ENCODE measurements at regions not wholly inside any gene's neighbourhood (a gene's known extent, or its start where the extent isn't known, plus 50 kb on each side); places are given as distances from the start of the nearest gene placed in this dataset.
A peak's percentile ranks its signal among the peaks of the same experiment; 100 is the strongest.

DNA sequence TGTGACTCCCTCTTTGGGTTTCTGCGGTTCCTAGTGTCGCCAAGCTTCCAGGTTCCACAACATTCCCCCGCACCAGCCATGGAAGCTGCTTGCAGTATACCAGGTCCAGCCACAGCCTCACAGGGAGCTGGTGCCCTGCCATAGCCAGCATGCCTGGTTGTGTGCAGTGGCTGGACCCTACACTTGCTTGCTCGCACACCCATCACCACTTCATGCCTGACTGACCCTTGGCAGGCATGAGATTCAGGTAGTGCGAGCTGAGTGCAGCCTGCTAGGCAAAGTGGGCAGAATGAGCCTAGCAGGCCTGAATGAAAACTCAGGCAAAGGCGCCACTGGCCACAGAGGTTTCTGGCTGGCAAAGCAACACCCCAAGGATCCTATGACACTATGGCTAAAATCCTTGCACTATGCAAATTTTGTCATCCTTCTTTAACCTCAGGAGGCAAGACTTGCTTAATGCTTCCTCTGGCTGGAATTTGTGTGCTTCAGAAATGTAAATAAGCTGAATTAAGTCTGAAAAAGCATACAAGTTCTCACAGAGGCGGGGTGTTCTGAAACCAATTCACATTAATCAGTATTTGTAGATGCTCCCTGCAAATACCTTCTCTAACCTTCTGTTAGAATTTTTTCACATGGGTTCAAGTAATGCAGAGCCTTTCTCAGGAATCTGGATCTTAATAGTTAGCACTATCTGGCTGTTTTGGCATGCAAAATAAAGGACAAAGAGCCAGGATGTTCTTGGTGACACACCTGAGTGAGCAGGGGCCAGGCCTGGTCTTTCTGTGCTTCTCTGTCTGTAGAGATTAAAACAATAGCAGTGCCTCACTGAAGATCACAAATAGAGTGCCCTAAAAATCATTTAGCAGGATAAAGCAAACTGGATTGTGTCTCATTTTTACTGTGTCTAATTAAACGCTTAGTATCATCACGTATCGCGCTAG is 256.9 kb downstream of the GPATCH2 start:
- DNase-seq (ENCODE audit: low read depth in 4 of 4, low spot score in 2 of 4): no peak

DNA sequence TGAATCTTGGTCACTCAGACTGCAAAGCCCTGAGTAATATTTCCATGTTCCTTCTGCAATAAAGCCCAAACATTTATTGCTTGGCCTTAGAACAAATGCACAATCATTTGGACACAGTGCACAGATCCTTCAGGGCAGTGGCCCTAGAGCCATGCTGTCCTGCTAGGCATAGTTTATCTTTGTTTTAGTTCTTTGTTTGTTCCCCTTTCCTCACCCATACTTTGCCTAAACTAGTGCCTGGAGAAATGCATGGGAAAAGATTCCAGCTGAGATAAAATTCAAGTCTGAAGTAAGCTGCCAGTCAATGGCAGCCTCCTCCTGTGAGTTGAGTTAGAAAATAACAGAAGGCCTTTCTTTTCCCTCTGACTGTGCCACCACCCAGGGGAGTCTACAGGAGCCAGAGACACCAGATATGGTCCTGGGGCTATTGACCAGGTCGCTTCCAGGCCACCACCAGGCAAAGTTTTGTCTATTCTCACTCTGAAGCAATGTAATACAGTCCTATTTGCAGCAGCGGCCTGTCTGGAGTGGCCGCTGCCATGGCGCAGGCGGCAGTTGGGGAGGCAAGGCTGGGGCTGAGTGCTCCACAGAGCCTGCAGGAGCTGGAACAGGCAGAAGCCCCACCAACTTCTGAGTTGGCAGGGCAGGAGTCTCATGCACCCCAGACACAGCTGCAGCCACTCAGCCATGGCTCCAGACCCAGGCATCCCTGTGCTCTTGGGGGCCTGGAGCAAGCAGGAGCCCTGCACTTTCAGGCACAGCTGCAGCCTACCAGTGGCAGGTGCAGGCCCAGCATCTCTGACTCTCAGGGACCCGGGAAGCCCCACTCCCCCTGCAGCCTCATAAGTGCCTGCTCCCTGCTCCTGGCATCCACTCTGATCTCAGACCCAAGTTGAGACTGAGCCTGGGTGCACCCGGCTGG is 258.6 kb downstream of the GPATCH2 start:
- no peak for DNase-seq (ENCODE audit: low read depth in 4 of 4, low spot score in 2 of 4)

DNA sequence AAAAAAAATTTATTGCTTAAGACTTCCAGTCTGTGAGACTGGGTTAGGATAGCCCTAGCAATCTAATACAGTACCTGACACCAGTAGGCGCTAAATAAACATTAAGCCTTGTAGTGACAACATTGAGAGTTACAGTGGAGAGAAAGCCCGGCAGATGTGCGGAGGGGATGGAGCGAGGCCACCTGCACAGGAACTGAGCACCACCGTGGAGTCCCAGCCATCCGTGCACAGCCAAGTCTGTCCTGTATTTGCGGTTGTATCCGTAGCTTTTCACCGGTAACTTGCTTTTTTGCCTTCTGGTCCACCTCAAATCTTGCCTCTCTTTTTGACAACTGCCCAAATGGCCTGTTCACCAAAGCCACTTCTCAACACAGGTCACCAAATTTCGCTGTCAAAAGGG is 260.1 kb downstream of the GPATCH2 start:
- DNase-seq (ENCODE audit: low read depth in 4 of 4, low spot score in 2 of 4): no peak

DNA sequence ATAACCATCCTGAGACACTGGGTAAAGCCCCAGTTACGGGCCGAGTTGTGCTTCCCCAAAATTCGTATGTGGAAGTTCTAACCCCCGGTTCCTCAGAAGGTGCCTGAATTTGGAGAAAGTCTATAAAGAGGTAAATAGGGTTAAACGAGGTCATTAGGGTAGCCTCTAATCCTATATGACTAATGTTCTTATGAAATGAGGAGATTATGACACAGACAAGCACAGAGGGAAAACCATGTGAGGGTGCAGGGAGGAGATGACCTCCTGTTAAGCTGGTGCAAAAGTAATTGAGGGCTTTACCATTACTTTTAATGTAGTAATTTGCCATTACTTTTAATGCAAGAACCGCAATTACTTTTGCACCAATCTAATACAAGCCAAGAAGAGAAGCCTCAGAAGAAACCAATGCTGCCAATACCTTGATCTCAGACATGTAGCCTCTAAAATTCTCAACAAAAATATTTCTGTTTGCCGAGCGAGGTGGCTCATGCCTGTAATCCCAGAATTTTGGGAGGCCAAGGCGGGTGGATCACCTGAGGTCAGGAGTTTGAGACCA is 260.8 kb downstream of the GPATCH2 start:
- DNase-seq (ENCODE audit: low read depth in 4 of 4, low spot score in 2 of 4): no peak

DNA sequence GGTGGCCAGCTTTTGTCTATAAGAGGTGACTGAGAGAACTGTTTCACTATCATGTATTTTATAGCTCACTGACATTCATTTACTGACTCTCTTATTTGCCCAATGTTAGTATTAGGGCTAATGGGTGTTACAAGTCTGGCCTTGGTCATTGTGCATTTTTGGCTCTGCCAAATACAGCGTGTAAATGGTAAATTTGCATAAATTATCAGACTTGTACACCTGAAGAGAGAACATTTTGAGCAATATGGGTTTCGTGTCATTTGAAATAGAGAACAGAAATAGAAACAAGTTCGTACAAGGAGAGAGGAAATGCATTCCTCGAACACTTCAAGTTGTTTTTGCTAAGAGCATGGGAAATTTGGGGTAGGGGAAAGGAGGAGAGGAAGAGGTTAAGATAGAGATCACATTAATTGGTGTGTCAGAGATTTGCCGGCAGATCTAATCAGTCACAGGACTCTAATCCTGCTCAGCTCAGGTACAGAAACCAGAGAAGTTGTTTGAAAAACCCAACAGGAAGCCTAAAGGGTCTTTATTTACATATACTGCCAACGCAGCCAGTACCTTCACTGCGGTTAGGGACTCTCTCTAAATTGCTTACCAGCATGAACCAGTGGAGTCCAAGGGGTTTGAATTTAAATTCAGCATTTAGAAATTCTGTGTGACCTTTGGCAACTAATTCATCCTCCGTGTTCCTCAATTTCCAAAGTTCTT is 261.5 kb downstream of the GPATCH2 start:
- DNase-seq (ENCODE audit: low read depth in 4 of 4, low spot score in 2 of 4): no peak

DNA sequence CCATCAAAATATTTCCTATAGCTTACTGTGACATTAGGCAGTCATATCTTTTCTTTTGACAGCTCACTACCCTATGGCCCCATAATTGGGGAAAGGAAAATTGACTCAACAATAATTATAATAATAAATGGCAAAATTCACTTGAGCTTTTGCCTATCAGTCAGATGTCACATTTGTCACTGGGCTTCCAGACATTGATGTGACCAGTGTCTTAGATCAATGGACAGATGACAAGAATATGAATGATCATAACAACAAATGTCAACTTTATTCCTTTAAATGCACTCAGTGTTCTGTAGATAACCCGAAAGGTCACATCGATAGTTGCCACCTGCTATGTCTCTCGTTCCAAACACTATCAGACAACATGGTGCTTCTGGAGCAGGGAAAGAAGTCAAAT is 266.7 kb downstream of the GPATCH2 start:
- no peak for DNase-seq (ENCODE audit: low read depth in 4 of 4, low spot score in 2 of 4)

DNA sequence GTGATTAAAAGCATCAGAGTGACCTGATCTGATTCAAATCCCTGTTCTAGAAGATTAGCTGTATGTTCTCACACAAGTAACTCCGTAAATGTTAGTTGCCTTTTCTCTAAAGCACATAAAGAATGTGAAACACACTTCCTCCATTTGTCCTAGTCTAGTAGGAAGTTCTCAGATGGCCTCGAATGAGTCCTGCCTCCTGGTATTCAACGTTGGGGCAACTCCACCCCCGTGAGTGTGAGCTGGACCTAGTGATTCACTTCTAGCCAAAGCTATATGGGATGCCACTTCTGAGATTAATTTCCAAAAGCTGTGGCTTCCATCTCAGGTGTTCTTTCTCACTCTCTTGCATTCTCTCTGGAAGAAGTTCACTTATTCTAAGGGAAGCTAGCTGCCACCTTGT is 267.6 kb downstream of the GPATCH2 start:
- no peak for DNase-seq (ENCODE audit: low read depth in 4 of 4, low spot score in 2 of 4)

DNA sequence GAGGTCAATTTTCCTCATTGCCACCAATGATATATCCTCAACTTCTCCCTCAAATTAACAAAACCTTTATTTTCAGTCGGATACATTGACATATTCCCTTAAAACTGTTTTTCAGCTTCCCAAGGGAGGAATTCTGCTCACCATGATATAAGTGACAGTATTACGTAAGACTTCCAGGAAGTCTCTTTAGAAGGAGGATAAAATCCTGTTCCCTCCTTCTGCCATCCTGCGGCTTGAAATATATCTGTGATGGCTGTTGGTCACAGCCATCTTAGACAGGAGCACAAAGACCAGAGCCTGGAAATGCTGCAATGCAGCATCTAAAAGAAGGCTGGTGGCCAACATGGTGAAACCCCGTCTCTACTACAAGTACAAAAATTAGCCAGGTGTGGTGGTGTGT is 270.4 kb downstream of the GPATCH2 start:
- no peak for DNase-seq (ENCODE audit: low read depth in 4 of 4, low spot score in 2 of 4)

DNA sequence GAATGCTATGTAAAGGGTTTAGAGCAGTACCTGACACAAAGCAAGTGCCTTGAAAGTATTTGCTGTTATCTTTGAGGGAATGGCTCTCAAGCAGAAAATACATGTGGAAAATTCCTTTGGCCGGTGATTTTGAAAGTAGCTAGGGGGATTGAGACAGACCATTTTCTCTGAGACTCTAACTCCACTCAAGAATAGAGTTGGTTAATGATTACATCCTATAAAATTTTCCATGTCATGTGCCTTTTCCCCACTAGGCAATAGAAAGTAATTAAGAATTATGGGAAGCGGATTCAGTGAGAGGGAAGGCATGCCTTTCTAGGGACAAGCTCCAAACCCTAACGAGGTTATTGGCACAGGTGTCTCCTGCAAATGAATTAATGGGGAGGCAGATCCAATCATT is 276.0 kb downstream of the GPATCH2 start:
- DNase-seq (ENCODE audit: low read depth in 4 of 4, low spot score in 2 of 4): peak in 1 of 4 donors; percentile 39

DNA sequence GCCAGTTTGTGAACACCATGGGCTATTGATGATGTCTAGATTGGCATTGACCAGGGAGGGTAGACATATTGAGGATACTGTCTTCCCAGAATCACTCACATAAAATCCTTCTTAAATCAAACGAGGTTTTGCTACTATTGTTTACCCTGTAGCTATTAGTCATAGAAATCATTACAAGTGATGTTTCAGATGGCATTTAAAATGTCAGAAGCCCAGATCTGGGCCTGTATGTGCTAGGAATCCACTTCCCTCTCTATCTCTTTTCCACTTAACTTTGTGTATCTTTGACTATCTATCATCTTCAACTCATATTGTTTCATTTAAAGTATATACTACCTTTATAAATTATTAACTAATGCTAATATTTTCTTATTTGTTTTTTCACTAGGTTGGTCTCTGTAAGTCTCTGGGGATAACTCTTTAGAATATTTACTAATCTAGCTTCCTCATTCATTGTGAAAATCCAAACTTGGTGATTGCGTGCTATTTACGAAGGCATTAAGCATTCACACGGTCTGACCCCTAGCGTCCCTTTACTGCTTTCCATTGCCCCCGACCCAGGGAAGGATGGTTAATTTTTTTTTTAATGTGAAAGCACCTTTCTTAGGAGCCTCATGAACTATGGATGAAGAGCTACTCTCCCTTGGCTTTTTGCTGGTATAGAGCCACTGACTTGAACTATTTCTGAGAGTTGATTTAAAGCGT is 281.8 kb downstream of the GPATCH2 start:
- no peak for DNase-seq (ENCODE audit: low read depth in 4 of 4, low spot score in 2 of 4)

DNA sequence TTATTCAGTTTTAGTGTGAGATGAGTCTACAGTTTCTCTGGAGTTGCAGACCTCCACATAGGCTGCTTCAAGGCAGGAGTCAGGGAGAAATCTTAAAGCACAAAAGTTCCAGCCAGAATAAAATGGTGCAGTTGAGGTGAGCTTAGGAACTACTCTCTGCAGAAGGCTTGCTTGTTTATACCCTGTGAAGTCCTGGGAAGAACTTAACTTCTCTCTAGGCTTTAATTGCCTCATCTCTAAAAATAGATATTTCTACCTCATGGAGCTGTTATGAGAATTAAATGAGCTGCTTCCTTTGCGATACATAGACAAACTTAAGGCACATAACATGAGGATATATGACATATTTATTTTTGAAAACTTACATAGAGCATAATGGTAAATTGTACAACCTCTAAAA is 286.2 kb downstream of the GPATCH2 start:
- DNase-seq (ENCODE audit: low read depth in 4 of 4, low spot score in 2 of 4): no peak

DNA sequence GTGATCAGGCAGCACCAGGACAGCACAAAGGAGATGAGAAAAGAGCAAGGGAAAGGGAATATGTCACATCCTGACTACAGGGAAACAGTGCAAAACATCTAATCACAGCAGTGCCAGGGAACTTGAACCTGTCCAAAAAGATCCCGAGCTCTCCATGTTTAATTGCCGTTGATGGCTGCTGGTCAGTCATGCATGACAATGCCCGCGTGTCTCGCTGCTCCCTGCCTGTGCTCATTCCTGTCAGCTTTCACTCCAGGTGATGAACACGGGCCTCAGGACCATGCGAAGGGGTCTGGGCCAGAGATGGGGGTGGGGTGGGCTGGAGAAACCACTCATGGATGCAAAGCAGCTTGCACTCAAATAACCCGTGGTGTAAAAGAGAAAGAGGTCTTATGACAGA is 287.0 kb downstream of the GPATCH2 start:
- DNase-seq (ENCODE audit: low read depth in 4 of 4, low spot score in 2 of 4): peak; percentile 18 to 50 (median 40)

DNA sequence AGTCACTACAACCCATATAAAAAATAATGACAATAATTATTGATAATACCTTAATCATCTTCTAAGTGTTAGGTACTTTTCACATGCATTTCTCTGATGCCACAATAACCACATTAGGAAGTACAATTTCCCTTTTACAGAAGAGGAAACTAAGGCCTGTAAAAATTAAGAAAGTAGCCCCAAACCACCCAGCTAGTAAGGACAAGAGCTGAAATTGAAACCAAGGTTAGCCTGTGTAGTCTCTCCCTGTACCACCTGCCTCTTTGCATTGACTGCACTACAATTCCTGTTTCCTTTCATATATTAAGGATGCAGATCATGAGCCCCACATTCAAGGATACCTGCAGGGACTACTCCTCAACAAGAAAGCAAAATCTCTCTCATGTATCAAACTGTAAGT is 288.8 kb downstream of the GPATCH2 start:
- no peak for DNase-seq (ENCODE audit: low read depth in 4 of 4, low spot score in 2 of 4)

DNA sequence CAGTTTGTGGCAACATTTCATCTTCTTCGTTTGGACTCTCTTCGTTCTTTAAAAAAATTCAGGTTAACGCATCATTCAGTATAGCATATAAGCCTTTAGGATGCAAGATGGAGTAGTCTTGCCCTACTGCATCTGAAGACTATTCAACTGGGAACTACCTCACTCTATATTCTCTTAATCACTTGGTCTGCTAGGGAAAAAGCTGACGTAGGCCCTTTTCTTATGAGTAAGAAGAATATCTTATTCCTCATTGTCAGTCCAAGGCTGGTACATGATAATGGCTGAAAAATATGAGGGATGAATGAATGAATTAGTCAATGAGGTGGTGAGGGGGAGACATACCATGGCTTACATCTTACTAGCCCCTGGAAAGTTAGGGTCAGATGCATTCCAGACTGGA is 294.2 kb downstream of the GPATCH2 start:
- DNase-seq (ENCODE audit: low read depth in 4 of 4, low spot score in 2 of 4): no peak

DNA sequence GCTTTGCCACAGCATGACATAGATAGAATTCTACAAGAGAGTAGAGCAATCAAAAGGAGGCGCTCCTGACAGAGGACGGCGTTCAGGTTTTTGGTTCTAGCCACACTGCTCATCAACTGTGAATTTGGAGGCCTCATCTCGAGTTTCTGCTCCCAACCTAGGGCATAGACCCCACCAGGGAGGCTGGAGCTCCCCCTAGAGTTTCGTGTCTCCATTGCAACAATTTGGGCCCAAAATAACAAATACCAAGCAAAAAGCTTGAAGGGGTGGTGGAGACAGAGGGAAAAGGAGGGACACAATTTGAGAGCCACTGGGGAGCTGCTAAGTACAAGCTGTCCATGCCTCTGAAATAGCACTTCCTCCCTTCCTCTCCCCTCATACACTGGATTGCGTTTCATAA is 297.0 kb downstream of the GPATCH2 start:
- DNase-seq (ENCODE audit: low read depth in 4 of 4, low spot score in 2 of 4): no peak

DNA sequence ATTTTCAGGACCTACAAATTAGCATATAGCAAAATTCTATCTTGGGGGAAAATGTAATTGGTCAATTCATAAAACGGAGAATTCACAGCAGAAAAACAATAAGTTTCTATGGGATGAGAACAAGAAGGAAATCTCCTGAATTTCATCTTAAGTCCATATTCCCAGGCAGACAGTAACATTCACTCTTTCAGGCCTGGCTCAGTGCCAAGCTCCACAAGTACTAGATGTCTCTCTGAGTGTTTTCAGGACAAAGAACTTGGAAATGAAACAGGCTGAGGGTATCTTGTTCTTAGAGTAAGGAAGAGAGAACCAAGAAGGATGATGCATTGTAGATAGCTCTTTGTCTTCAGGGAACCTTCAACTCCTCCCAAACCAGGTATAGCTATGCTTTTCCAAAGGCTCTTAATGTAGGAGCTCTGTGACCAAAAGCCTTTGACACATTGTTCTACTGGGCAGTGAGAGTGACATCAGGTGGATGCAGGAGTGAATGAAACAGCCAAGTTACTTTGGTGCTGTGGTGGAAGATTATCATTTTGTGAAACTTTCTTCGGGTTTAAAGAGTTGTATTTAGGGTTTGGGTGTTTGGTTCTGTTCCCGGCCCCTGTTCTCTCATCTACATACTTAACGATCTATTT is 298.3 kb downstream of the GPATCH2 start:
- DNase-seq (ENCODE audit: low read depth in 4 of 4, low spot score in 2 of 4): no peak

DNA sequence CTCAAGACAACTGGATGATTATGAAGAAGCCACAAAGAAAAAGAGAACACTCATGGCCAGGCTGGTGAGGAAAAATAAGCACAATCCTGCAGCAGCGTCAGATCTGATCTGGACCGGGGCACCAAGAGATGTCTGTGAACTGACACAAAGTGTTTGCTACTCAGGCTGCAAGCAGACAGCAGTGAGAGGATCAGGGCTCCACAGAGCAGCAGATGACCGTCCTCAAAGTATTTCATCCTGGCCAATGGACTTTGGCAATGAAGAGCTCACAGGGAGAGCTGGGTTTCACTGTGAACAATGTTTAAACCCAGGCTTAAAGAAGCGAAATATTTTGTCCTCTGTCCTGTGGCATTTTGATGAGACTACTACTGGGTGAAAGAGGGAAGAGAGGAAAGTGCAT is 299.2 kb downstream of the GPATCH2 start:
- no peak for DNase-seq (ENCODE audit: low read depth in 4 of 4, low spot score in 2 of 4)

DNA sequence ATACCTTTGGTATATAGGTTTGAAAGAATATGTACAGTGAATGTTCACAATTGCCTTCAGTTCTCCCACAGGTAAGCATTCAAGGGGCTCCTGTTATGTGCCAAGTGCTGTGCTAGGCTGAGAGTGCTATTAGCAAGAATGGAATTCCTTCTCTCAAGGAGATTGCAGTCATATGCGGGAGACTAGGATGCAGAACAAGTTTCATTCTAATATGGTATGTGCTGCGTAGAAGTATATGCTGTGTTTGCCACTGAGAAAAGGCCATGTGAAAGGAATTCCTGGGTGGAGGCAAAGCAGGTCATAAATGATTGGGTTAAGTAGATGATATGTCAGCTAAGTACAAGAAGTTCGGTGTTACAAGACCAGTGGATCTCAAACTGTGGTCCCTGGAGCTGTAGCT is 303.0 kb downstream of the GPATCH2 start:
- DNase-seq (ENCODE audit: low read depth in 4 of 4, low spot score in 2 of 4): no peak

DNA sequence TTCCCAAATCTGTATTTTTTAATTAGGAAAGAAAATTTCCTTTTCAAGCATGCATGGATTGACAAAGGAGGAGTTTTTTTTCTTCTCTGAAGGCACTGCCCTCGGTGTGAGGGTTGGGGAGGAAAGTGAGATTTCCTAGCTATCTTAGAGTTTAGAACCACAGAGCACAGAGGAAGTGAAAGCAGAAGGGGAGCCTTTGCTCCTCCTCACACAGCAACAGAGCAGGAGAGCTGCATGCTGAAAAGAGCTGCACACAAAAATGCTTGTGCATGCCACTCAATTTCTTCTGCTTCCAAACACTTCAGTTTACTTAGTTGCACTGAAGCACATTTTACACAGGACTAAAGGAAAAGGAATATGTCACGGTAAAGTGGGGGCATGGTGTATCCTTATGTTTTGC is 308.1 kb downstream of the GPATCH2 start:
- DNase-seq (ENCODE audit: low read depth in 4 of 4, low spot score in 2 of 4): no peak

DNA sequence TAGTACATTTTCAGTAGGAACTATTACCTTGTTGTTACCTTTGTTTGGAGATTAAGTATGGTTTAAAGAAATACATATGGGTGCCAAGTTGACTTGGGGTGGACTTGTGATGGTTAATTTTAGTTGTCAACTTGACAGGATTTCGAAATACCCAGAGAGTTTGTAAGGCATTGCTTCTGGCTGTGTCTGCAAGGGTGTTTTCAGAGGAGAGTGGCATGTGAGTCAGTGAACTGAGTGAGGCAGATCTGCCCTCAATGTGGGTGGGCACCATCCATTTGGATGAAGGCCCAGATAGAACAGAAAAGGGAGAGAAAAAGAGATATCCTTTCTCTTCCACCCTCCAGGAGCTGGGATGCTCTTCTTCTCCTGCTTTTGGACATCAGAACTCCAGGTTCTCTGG is 315.5 kb downstream of the GPATCH2 start:
- no peak for DNase-seq (ENCODE audit: low read depth in 4 of 4, low spot score in 2 of 4)
